Astrocyte (in vitro differentiated cells and primary cell): ENCODE measurements at regions not wholly inside any gene's neighbourhood (a gene's known extent, or its start where the extent isn't known, plus 50 kb on each side); places are given as distances from the start of the nearest gene placed in this dataset.

ENCODE experiments used
- EZH2 ChIP-seq: IDR thresholded peaks from 2 replicates; pipeline ENCODE4 v1.6.1; 2012; ENCODE audit warnings: mild to moderate bottlenecking, low read length, inconsistent platforms; ENCODE audit not compliant: insufficient read depth
- TF ChIP-seq, protein P1 (sequence below): IDR thresholded peaks from 2 replicates; pipeline ENCODE4 v1.5.1; 2011; ENCODE audit warnings: low read depth, mild to moderate bottlenecking, inconsistent platforms, low read length, moderate library complexity; ENCODE audit not compliant: insufficient read depth

DNA sequence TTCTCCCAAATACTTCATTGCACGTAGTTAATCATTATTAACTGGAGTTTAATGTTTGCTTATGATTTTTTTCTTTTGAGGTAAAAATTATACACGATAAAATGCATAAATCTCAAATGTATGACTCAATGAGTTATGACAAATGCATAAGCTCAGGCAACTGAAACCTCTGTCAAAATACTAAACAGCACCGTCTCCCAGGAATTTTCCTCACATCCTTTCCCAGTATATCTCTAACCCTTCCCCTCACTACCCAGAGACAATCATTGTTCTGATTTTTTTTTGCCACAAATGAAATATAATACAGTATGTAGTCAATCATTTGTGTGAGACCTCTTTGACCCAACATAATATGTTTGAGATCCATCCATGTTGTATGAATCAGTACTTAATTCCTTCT lies 606.5 kb downstream of the CPS1 start:
- TF ChIP-seq EZH2 = no peak
- TF ChIP-seq, protein P1, sequence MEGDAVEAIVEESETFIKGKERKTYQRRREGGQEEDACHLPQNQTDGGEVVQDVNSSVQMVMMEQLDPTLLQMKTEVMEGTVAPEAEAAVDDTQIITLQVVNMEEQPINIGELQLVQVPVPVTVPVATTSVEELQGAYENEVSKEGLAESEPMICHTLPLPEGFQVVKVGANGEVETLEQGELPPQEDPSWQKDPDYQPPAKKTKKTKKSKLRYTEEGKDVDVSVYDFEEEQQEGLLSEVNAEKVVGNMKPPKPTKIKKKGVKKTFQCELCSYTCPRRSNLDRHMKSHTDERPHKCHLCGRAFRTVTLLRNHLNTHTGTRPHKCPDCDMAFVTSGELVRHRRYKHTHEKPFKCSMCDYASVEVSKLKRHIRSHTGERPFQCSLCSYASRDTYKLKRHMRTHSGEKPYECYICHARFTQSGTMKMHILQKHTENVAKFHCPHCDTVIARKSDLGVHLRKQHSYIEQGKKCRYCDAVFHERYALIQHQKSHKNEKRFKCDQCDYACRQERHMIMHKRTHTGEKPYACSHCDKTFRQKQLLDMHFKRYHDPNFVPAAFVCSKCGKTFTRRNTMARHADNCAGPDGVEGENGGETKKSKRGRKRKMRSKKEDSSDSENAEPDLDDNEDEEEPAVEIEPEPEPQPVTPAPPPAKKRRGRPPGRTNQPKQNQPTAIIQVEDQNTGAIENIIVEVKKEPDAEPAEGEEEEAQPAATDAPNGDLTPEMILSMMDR = no peak
